Left ventricle myocardium inferior (tissue), 1 donor: ENCODE measurements at regions not wholly inside any gene's neighbourhood (a gene's known extent, or its start where the extent isn't known, plus 50 kb on each side); places are given as distances from the start of the nearest gene placed in this dataset.

Experiments
- DNase-seq: peaks from one replicate; pipeline ENCODE4 v3.0.0-alpha.2; 2020
- H3K27ac ChIP-seq: fragments of 200-600 bp; replicated peaks from 2 replicates; pipeline ENCODE4 v1.8.0; 2021
- H3K27me3 ChIP-seq: fragments of 200-600 bp; 2 replicates; pipeline ENCODE4 v1.8.0; 2021; ENCODE audit warnings: low read depth
- H3K36me3 ChIP-seq: fragments of 200-600 bp; 2 replicates; pipeline ENCODE4 v1.8.0; 2021
- H3K4me1 ChIP-seq: fragments of 200-600 bp; 2 replicates; pipeline ENCODE4 v1.8.0; 2021
- H3K4me3 ChIP-seq: fragments of 200-600 bp; 2 replicates; pipeline ENCODE4 v1.8.0; 2021; ENCODE audit warnings: mild to moderate bottlenecking, moderate library complexity
- H3K9me3 ChIP-seq: fragments of 200-600 bp; replicated peaks from 2 replicates; pipeline ENCODE4 v1.8.0; 2021
- intact Hi-C: fragments of 100-400 bp; cut with micrococcal nuclease; formaldehyde crosslinking; loops from one replicate; pipeline ENCODE4 v1.11.0; 2022
- TF ChIP-seq, protein P1 (sequence below): fragments of 200-600 bp; IDR thresholded peaks from 2 replicates; pipeline ENCODE4 v1.8.0; 2021; ENCODE audit warnings: antibody characterized with exemption, mild to moderate bottlenecking, borderline replicate concordance
- donor health status: DM: no; HTN: yes; CAD: no; lungs with severe emphysema.

DNA sequence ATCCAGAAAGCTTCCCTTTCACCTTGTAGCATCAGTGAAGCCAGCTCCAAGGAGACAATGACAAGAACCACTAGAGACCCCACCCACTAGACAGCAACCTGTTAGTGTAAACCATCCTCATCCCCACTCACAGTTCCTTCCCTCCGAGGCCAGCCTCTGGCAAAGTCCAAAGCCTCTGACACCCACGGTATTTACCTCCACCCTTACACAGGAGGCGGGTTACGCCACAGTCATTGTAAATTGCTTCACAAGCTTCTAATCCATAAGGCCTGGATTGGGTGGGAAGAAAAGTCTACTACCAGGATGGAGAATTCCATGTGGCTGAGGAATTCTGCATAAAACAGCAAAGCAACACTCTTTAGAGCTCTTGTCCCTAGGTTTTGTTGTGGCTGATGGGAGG is 287.4 kb downstream of the BUD13 start:
- TF ChIP-seq, protein P1, sequence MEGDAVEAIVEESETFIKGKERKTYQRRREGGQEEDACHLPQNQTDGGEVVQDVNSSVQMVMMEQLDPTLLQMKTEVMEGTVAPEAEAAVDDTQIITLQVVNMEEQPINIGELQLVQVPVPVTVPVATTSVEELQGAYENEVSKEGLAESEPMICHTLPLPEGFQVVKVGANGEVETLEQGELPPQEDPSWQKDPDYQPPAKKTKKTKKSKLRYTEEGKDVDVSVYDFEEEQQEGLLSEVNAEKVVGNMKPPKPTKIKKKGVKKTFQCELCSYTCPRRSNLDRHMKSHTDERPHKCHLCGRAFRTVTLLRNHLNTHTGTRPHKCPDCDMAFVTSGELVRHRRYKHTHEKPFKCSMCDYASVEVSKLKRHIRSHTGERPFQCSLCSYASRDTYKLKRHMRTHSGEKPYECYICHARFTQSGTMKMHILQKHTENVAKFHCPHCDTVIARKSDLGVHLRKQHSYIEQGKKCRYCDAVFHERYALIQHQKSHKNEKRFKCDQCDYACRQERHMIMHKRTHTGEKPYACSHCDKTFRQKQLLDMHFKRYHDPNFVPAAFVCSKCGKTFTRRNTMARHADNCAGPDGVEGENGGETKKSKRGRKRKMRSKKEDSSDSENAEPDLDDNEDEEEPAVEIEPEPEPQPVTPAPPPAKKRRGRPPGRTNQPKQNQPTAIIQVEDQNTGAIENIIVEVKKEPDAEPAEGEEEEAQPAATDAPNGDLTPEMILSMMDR, result no peak
- Histone ChIP-seq H3K36me3 (no peaks in the 10 kb centered on the region), H3K9me3 (no peaks in the 10 kb centered on the region), H3K4me3 (no peak overlapping the region), H3K27ac (no peak overlapping the region), H3K4me1 (no peaks in the 10 kb centered on the region), H3K27me3 (peaks cover 71% of the 10 kb centered on the region)
- no peak for DNase-seq
- intact Hi-C loops, result no loop called here

DNA sequence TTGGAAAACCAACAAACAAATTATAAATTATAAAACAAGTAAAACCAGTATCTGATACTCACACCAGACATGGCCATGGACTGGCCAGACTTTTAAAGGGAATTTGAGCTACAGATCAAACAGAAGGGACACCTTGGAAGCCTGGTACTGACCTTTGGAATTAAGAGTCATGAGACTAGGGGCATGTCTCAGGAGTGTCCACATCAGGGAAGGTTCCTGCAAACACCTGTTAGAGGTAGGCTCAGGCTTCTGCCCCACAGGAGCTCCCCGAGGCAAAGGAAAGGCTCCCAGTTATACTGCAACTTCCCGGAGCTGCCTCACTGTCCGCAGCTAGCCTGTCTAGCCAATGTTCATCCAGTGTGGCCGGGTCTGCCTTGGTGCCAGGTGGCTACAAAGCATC is 290.1 kb downstream of the BUD13 start:
- intact Hi-C loops, result no loop called here
- H3K36me3 ChIP-seq, result no peaks in the 10 kb centered on the region
- H3K9me3 ChIP-seq, result no peaks in the 10 kb centered on the region
- H3K4me3 ChIP-seq, result no peak overlapping the region
- no peak for DNase-seq
- TF ChIP-seq, protein P1, result no peak
- no peaks in the 10 kb centered on the region for H3K4me1 ChIP-seq
- peaks cover 61% of the 10 kb centered on the region for H3K27me3 ChIP-seq
- H3K27ac ChIP-seq, result no peak overlapping the region

DNA sequence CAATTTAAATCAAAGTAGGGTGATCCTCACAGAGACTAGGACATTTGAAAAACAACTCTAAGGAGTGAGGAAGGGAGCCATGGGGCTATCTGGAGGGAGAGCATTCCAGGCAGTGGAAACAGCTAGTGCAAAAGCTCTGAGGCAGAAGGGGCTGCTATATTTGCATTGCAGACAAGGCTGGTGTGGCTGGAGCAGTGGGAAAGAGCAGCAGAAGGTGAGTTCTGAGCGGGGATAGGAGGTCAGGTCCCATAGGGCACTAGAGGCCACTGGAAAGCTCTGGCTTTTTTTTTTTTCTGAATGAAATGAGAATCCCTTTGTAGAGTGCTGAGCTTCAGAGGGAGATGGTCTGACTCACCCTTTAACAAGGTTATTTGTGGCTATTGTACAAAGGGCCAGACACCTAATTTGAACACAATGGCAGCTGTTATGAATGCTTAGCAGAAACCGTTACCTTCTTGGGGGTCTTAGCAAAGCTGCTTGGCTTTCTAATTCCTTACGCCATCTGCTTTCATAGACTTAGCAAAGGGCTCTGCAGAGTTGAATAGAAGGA is 291.6 kb downstream of the BUD13 start:
- no peaks in the 10 kb centered on the region for H3K9me3 ChIP-seq
- no peak for DNase-seq
- H3K27me3 ChIP-seq, result peaks cover 52% of the 10 kb centered on the region
- H3K36me3 ChIP-seq, result no peaks in the 10 kb centered on the region
- H3K27ac ChIP-seq, result no peak overlapping the region
- H3K4me3 ChIP-seq, result no peak overlapping the region
- intact Hi-C loops, result no loop called here
- TF ChIP-seq, protein P1, result no peak
- H3K4me1 ChIP-seq, result no peaks in the 10 kb centered on the region

DNA sequence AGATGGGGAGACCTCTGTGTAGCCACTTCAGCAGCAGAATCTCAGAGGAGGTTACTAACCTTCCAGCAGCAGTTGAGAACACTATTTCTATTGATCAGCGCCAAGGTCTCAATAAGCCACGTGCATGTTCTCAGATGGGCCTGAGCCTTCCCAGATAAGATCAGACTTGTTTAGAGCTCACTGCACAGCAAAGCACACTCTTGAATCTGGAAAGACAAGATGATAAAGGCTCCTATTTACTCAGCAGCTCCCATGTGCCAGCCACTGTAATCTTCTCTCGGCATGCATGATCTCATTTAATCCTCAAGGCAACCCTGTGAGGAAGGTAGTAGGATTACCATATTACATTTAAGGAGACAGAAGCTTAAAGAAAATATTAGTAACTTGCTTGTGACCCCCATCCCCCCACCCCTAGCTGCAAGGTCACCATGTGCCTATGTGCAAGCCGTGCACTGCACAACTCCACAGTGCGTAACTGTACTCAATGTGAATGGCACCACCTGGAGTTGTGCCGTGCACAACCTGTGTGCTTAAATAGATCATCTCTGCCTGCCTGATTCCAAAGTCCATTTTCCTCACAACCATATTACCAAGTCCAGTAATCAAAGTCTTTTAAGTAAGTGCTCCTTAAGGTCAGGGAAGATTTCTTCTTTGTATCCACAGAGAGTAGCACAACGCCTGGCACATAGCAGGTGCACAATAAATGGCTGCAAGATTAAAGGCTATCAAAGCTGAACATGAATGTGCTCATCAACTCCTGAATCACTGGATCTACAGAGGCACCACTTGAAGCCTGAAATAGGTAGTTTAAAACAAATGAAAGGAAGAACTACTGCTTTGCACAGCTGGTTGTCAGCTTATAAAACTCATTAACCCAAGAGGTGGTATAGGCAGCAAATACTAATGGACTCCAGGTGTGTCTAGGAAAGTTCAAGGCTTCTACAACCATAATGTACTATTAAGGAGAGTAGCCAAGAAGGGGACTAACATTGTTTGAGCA is 293.8 kb downstream of the BUD13 start:
- H3K27ac ChIP-seq, result no peak overlapping the region
- no peak for DNase-seq
- H3K9me3 ChIP-seq, result no peaks in the 10 kb centered on the region
- no peaks in the 10 kb centered on the region for H3K36me3 ChIP-seq
- no peak overlapping the region for H3K4me3 ChIP-seq
- H3K27me3 ChIP-seq, result peaks cover 38% of the 10 kb centered on the region
- H3K4me1 ChIP-seq, result no peaks in the 10 kb centered on the region
- intact Hi-C loops, result no loop called here
- TF ChIP-seq, protein P1, result no peak

DNA sequence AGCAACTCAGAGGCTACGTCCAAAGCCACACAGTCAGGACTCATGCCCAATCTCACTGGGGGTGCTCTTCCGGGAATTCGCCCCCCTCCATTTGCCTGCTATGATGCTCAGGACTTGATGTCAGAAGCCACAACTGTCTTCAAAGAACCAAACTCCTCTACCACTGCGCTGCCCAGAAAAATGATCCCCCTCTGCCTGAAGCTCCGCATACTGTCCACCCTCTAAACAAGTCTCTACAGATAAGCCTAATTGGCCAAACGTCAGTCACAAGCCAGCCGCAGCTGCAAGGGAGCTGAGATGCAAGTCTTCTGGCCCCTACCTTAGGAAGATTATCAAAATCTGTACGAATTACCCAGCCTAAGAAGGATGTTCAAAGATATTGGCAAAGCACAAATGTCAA is 294.6 kb downstream of the BUD13 start:
- intact Hi-C loops, result no loop called here
- H3K27ac ChIP-seq, result no peak overlapping the region
- H3K4me1 ChIP-seq, result no peaks in the 10 kb centered on the region
- no peak overlapping the region for H3K4me3 ChIP-seq
- H3K9me3 ChIP-seq, result no peaks in the 10 kb centered on the region
- DNase-seq, result no peak
- TF ChIP-seq, protein P1, result no peak
- H3K36me3 ChIP-seq, result no peaks in the 10 kb centered on the region
- H3K27me3 ChIP-seq, result peaks cover 32% of the 10 kb centered on the region
